Cardiac muscle cell (in vitro differentiated cells and primary cell): ENCODE measurements at regions not wholly inside any gene's neighbourhood (a gene's known extent, or its start where the extent isn't known, plus 50 kb on each side); places are given as distances from the start of the nearest gene placed in this dataset.

Source experiments
- DNase-seq, 2 donors: peaks; one replicate each; pipeline versions ENCODE4 v3.0.0 to v3.0.0-alpha.2; 2010 to 2017; ENCODE audit warnings: low read depth in 1 of 2, low spot score in 1 of 2
- H3K27ac ChIP-seq: fragments of 200-600 bp; sonication (generic); 2 replicates; pipeline ENCODE4 v1.5.1; 2016
- H3K27me3 ChIP-seq: fragments of 200-600 bp; sonication (generic); 2 replicates; pipeline ENCODE4 v1.6.0; 2016; ENCODE audit warnings: control low read depth
- H3K36me3 ChIP-seq: fragments of 200-600 bp; sonication (generic); 2 replicates; pipeline ENCODE4 v1.5.1; 2016; ENCODE audit warnings: control low read depth
- H3K4me1 ChIP-seq: fragments of 200-600 bp; sonication (generic); 2 replicates; pipeline ENCODE4 v1.8.1; 2017; ENCODE audit warnings: low read depth, mild to moderate bottlenecking, mixed run types
- H3K4me3 ChIP-seq: fragments of 200-600 bp; sonication (generic); 2 replicates; pipeline ENCODE4 v1.5.1; 2016; ENCODE audit warnings: mild to moderate bottlenecking
- H3K9me3 ChIP-seq: fragments of 200-600 bp; sonication (generic); 2 replicates; pipeline ENCODE4 v1.5.1; 2017; ENCODE audit warnings: low read depth, mild to moderate bottlenecking, control low read depth
- CTCF ChIP-seq: IDR thresholded peaks from 2 replicates; pipeline ENCODE4 v1.5.1; 2012; ENCODE audit warnings: low read depth, mild to moderate bottlenecking, low read length

- Histone ChIP-seq H3K27me3 (no peaks in the 10 kb centered on the region), H3K27ac (no peak overlapping the region), H3K36me3 (no peaks in the 10 kb centered on the region), H3K9me3 (no peaks in the 10 kb centered on the region), H3K4me3 (no peak overlapping the region), H3K4me1 (no peaks in the 10 kb centered on the region)
- TF ChIP-seq CTCF = no peak
- DNase-seq = no peak
Measured at GRCh38 chr11:119957951-119958350, 180.0 kb downstream of the TRIM29 start.

- no peaks in the 10 kb centered on the region for H3K9me3 ChIP-seq
- no peak for DNase-seq
- H3K4me3 ChIP-seq = no peak overlapping the region
- H3K27me3 ChIP-seq = no peaks in the 10 kb centered on the region
- TF ChIP-seq CTCF = no peak
- no peaks in the 10 kb centered on the region for H3K36me3 ChIP-seq
- no peak overlapping the region for H3K27ac ChIP-seq
- peaks cover 6% of the 10 kb centered on the region for H3K4me1 ChIP-seq
Measured at GRCh38 chr11:119952441-119952840, 185.5 kb downstream of the TRIM29 start.

GRCh38 chr11:119943298-119943655 is 194.6 kb downstream of the TRIM29 start:
- Histone ChIP-seq H3K27me3 (no peaks in the 10 kb centered on the region), H3K36me3 (no peaks in the 10 kb centered on the region), H3K4me1 (peaks cover 18% of the 10 kb centered on the region), H3K9me3 (no peaks in the 10 kb centered on the region), H3K4me3 (no peak overlapping the region), H3K27ac (no peak overlapping the region)
- no peak for TF ChIP-seq CTCF
- DNase-seq = no peak

- Histone ChIP-seq H3K4me1 (peaks cover 18% of the 10 kb centered on the region), H3K27me3 (no peaks in the 10 kb centered on the region), H3K36me3 (no peaks in the 10 kb centered on the region), H3K27ac (no peak overlapping the region), H3K9me3 (no peaks in the 10 kb centered on the region), H3K4me3 (no peak overlapping the region)
- DNase-seq = peak; percentile 11 to 16
- no peak for TF ChIP-seq CTCF
Measured at GRCh38 chr11:119942583-119943297, 195.2 kb downstream of the TRIM29 start.

- no peak for TF ChIP-seq CTCF
- no peak for DNase-seq
- Histone ChIP-seq H3K9me3 (no peaks in the 10 kb centered on the region), H3K27ac (no peak overlapping the region), H3K27me3 (no peaks in the 10 kb centered on the region), H3K36me3 (no peaks in the 10 kb centered on the region), H3K4me1 (peaks cover 18% of the 10 kb centered on the region), H3K4me3 (no peak overlapping the region)
Measured at GRCh38 chr11:119941636-119942411, 196.1 kb downstream of the TRIM29 start.
